Sigmoid colon (tissue), 4 donors: ENCODE measurements at regions not wholly inside any gene's neighbourhood (a gene's known extent, or its start where the extent isn't known, plus 50 kb on each side); places are given as distances from the start of the nearest gene placed in this dataset.

Experiments used
- CTCF ChIP-seq, 4 experiments: fragments of 450-650 bp in 3 of 4; fragments of 200-600 bp in 1 of 4; IDR thresholded peaks; one replicate each; pipeline ENCODE4 v1.5.1; 2016 to 2019; ENCODE audit warnings: antibody characterized with exemption in 4 of 4, mild to moderate bottlenecking in 3 of 4, moderate library complexity in 2 of 4
- EP300 ChIP-seq, 4 donors: sonication (generic); formaldehyde crosslinking; IDR thresholded peaks; one replicate each; pipeline ENCODE4 v1.6.1; 2017; ENCODE audit warnings: antibody characterized with exemption in 4 of 4

GRCh38 chr6:84304881-84305280, 77.4 kb upstream of the CEP162 start:
- TF ChIP-seq EP300 (IDR thresholded peaks at IDR 0.05) (no peak), CTCF (IDR thresholded peaks at IDR 0.05) (no peak)
